H1 (cell line): ENCODE measurements at regions not wholly inside any gene's neighbourhood (a gene's known extent, or its start where the extent isn't known, plus 50 kb on each side); places are given as distances from the start of the nearest gene placed in this dataset.

Experiments
- CHD1 ChIP-seq: IDR thresholded peaks from 2 replicates; pipeline ENCODE4 v1.6.1; 2012; ENCODE audit warnings: low read depth, low read length, improper control_type of control experiment
- CTCF ChIP-seq, 3 experiments: IDR thresholded peaks; 1 replicate in 2 of 3; 2 replicates in 1 of 3; pipeline versions ENCODE4 v1.5.1 to v1.6.1; 2011; ENCODE audit warnings: low read length in 3 of 3, mild to moderate bottlenecking in 3 of 3, inconsistent platforms in 2 of 3, low read depth in 1 of 3, moderate library complexity in 1 of 3; ENCODE audit not compliant: insufficient read depth in 1 of 3; ENCODE audit errors: control extremely low read depth in 1 of 3
- EP300 ChIP-seq, 2 experiments: IDR thresholded peaks; 1 replicate in 1 of 2; 2 replicates in 1 of 2; pipeline ENCODE4 v1.6.1; 2011 to 2012; ENCODE audit warnings: low read depth in 2 of 2, low read length in 2 of 2, mild to moderate bottlenecking in 2 of 2, borderline replicate concordance in 1 of 2, inconsistent platforms in 1 of 2, moderate library complexity in 1 of 2
- EZH2 ChIP-seq: fragments of 200-600 bp; sonication (generic); IDR thresholded peaks from 2 replicates; pipeline ENCODE4 v1.7.1; 2012; ENCODE audit warnings: low read depth, mild to moderate bottlenecking, moderate library complexity, low read length, inconsistent platforms; ENCODE audit not compliant: severe bottlenecking
- HDAC2 ChIP-seq, 2 experiments: fragments of 300-600 bp in 1 of 2; sonication (generic) in 1 of 2; IDR thresholded peaks; 2 replicates each; pipeline ENCODE4 v1.6.1; 2011 to 2012; ENCODE audit warnings: low read depth in 2 of 2, low read length in 2 of 2, mild to moderate bottlenecking in 2 of 2, moderate library complexity in 2 of 2, borderline replicate concordance in 1 of 2, inconsistent platforms in 1 of 2
- KDM1A ChIP-seq: fragments of 200-600, 300-600 bp; sonication (generic); IDR thresholded peaks from 2 replicates; pipeline ENCODE4 v1.7.1; 2016; ENCODE audit warnings: mild to moderate bottlenecking, low read length, borderline replicate concordance
- POLR2AphosphoS5 ChIP-seq: IDR thresholded peaks from 2 replicates; pipeline ENCODE4 v1.6.1; 2011; ENCODE audit warnings: low read depth, low read length
- RFX5 ChIP-seq: IDR thresholded peaks from 2 replicates; pipeline ENCODE4 v1.6.1; 2011; ENCODE audit warnings: low read depth, low read length, improper control_type of control experiment, borderline replicate concordance

DNA sequence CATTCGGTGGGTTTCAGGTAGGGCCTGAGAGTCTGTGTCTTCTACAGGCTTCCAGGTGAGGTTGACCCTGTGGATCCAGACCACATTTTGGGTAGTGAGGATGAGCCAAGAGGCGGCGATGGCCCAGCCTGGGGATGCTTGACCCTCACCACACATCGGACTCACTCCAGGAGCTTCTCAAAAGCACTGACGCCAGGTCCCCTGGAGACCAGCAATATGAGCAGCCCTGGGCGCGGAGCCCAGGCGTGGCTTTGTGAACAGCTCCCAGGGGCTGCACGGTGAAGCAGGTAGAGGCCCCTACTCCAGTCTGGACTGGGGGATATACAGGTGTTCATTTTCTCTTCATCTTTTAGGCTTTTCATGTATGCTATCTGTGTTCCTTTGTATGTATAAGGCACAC, 139.7 kb upstream of the PCBD1 start:
- TF ChIP-seq EP300 (IDR thresholded peaks at IDR 0.05; ENCODE audit: borderline replicate concordance in 1 of 2, low read depth in 2 of 2, low read length in 2 of 2) (no peak), CHD1 (no peak), POLR2AphosphoS5 (no peak), CTCF (IDR thresholded peaks at IDR 0.05; ENCODE audit: control extremely low read depth in 1 of 3, insufficient read depth in 1 of 3, low read depth in 1 of 3, low read length in 3 of 3) (no peak), EZH2 (no peak), HDAC2 (IDR thresholded peaks at IDR 0.05; ENCODE audit: borderline replicate concordance in 1 of 2, low read depth in 2 of 2, low read length in 2 of 2) (no peak), RFX5 (no peak), KDM1A (no peak)
